ENCODE measurements at regions not wholly inside any gene's neighbourhood (a gene's known extent, or its start where the extent isn't known, plus 50 kb on each side); places are given as distances from the start of the nearest gene placed in this dataset.

DNA sequence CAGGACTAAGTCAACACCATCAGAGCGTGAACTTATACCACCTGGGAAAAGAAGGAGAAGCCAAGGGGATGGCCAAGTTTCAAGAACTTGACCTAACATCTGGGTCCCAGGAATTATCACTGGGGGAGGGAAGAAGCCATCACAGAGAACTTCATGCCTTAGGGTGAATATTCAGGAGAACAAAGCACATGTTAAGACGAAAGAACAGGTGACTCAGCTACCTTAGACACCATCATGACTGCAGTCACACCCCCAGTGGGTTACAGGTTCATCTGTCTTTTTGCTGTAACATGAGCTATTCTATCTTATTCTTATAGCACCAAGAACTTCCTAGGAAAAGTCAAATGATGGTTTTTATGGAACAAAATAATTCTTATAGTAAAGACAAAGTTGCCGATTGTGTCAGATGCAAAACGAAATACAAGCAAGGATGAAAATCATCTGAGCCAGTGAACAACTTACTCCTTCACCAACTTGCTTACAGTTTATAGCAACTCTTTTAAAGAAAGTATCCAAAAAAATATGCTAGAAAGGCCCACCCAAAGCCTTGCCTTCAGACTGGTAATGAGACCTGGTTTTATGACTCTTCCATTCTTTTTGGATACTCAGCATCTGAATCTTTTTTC, 72.0 kb downstream of the TPRA1 start:
- TF ChIP-seq, protein P1, sequence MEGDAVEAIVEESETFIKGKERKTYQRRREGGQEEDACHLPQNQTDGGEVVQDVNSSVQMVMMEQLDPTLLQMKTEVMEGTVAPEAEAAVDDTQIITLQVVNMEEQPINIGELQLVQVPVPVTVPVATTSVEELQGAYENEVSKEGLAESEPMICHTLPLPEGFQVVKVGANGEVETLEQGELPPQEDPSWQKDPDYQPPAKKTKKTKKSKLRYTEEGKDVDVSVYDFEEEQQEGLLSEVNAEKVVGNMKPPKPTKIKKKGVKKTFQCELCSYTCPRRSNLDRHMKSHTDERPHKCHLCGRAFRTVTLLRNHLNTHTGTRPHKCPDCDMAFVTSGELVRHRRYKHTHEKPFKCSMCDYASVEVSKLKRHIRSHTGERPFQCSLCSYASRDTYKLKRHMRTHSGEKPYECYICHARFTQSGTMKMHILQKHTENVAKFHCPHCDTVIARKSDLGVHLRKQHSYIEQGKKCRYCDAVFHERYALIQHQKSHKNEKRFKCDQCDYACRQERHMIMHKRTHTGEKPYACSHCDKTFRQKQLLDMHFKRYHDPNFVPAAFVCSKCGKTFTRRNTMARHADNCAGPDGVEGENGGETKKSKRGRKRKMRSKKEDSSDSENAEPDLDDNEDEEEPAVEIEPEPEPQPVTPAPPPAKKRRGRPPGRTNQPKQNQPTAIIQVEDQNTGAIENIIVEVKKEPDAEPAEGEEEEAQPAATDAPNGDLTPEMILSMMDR (IDR thresholded peaks at IDR 0.05; ENCODE audit: low read length): no peak
- no peak for TF ChIP-seq EZH2 (IDR thresholded peaks at IDR 0.05; ENCODE audit: borderline replicate concordance, low read length)

Data from OCI-LY1 (cell line).